HEK293 (cell line): ENCODE measurements at regions not wholly inside any gene's neighbourhood (a gene's known extent, or its start where the extent isn't known, plus 50 kb on each side); places are given as distances from the start of the nearest gene placed in this dataset.

ENCODE experiments used
- CTCF ChIA-PET: fragments of 350-600 bp; formaldehyde crosslinking; extraction: SDS; loops from one replicate; lab custom pipeline; 2021; ENCODE audit warnings: antibody characterized with exemption; lab: Yijun Ruan, JAX
- POLR2A ChIA-PET: fragments of 300-600 bp; formaldehyde crosslinking; extraction: SDS; loops from one replicate; lab custom pipeline; 2020; ENCODE audit warnings: antibody characterized with exemption, inconsistent platforms; lab: Yijun Ruan, JAX
- H3K27ac ChIP-seq: fragments of 200-500 bp; sonication (Bioruptor generic); 2 replicates; pipeline ENCODE4 v1.5.1; 2014; ENCODE audit warnings: low read depth, low read length, control low read depth, inconsistent platforms; ENCODE audit errors: extremely low read depth
- H3K36me3 ChIP-seq, 2 experiments: fragments of 200-500 bp in 1 of 2; sonication (Bioruptor generic) in 1 of 2; 1 replicate in 1 of 2; 2 replicates in 1 of 2; pipeline ENCODE4 v1.5.1; 2014 to 2017; ENCODE audit warnings: inconsistent platforms in 2 of 2, low read length in 2 of 2; ENCODE audit not compliant: control insufficient read depth in 2 of 2, insufficient read depth in 1 of 2
- H3K4me1 ChIP-seq: fragments of 200-500 bp; sonication (Bioruptor generic); 2 replicates; pipeline ENCODE4 v1.5.1; 2014; ENCODE audit warnings: mild to moderate bottlenecking, low read length, inconsistent platforms; ENCODE audit not compliant: control insufficient read depth, insufficient read depth
- H3K4me3 ChIP-seq: 2 replicates; pipeline ENCODE4 v1.5.1; 2011; ENCODE audit warnings: low read depth, mild to moderate bottlenecking, control low read depth, low read length, moderate library complexity
- H3K9me3 ChIP-seq: fragments of 200-500 bp; sonication (Bioruptor generic); 2 replicates; pipeline ENCODE4 v1.5.1; 2014; ENCODE audit warnings: low read depth, low read length, inconsistent platforms; ENCODE audit not compliant: control insufficient read depth, insufficient read depth
- KLF10 ChIP-seq: fragments of 450-650 bp; IDR thresholded peaks from 2 replicates; pipeline ENCODE4 v1.5.1; 2018; ENCODE audit warnings: missing biosample characterization, mild to moderate bottlenecking, missing genetic modification characterization
- OSR2 ChIP-seq: fragments of 450-650 bp; formaldehyde crosslinking; IDR thresholded peaks from 2 replicates; pipeline ENCODE4 v1.5.1; 2016; ENCODE audit warnings: missing biosample characterization, missing genetic modification characterization
- SP3 ChIP-seq: fragments of 450-650 bp; formaldehyde crosslinking; IDR thresholded peaks from 2 replicates; pipeline ENCODE4 v1.5.1; 2016; ENCODE audit warnings: missing biosample characterization, missing genetic modification characterization
- YY1 ChIP-seq: fragments of 450-650 bp; formaldehyde crosslinking; IDR thresholded peaks from 2 replicates; pipeline ENCODE4 v1.5.1; 2018; ENCODE audit warnings: missing biosample characterization, missing genetic modification characterization
- YY2 ChIP-seq: fragments of 450-650 bp; formaldehyde crosslinking; IDR thresholded peaks from 2 replicates; pipeline ENCODE4 v1.5.1; 2016; ENCODE audit warnings: missing biosample characterization, missing genetic modification characterization
- ZBTB21 ChIP-seq: fragments of 450-650 bp; formaldehyde crosslinking; IDR thresholded peaks from 2 replicates; pipeline ENCODE4 v1.5.1; 2017; ENCODE audit warnings: missing biosample characterization, missing genetic modification characterization
- ZEB2 ChIP-seq: fragments of 450-650 bp; formaldehyde crosslinking; IDR thresholded peaks from 2 replicates; pipeline ENCODE4 v1.5.1; 2016; ENCODE audit warnings: missing biosample characterization, missing genetic modification characterization
- ZNF175 ChIP-seq: fragments of 450-650 bp; formaldehyde crosslinking; IDR thresholded peaks from 2 replicates; pipeline ENCODE4 v1.5.1; 2016; ENCODE audit warnings: missing biosample characterization, missing genetic modification characterization
- ZNF211 ChIP-seq: fragments of 450-650 bp; formaldehyde crosslinking; IDR thresholded peaks from 2 replicates; pipeline ENCODE4 v1.5.1; 2016; ENCODE audit warnings: low read depth, missing biosample characterization, missing genetic modification characterization
- ZNF223 ChIP-seq: fragments of 450-650 bp; formaldehyde crosslinking; IDR thresholded peaks from 2 replicates; pipeline ENCODE4 v1.5.1; 2016; ENCODE audit warnings: missing biosample characterization, missing genetic modification characterization
- ZNF302 ChIP-seq: fragments of 450-650 bp; formaldehyde crosslinking; IDR thresholded peaks from 2 replicates; pipeline ENCODE4 v1.5.1; 2016; ENCODE audit warnings: missing biosample characterization, missing genetic modification characterization, low read depth
- ZNF311 ChIP-seq: fragments of 450-650 bp; formaldehyde crosslinking; IDR thresholded peaks from 2 replicates; pipeline ENCODE4 v1.5.1; 2017; ENCODE audit warnings: missing biosample characterization, missing genetic modification characterization, borderline replicate concordance
- ZNF473 ChIP-seq: fragments of 450-650 bp; formaldehyde crosslinking; IDR thresholded peaks from 2 replicates; pipeline ENCODE4 v1.5.1; 2017; ENCODE audit warnings: missing biosample characterization, missing genetic modification characterization
- ZNF707 ChIP-seq: fragments of 450-650 bp; formaldehyde crosslinking; IDR thresholded peaks from 2 replicates; pipeline ENCODE4 v1.5.1; 2016; ENCODE audit warnings: missing biosample characterization, missing genetic modification characterization
- ZNF768 ChIP-seq: fragments of 450-650 bp; formaldehyde crosslinking; IDR thresholded peaks from 2 replicates; pipeline ENCODE4 v1.5.1; 2018; ENCODE audit warnings: missing biosample characterization, mild to moderate bottlenecking, missing genetic modification characterization
- TF ChIP-seq, protein P1 (sequence below): fragments of 450-650 bp; formaldehyde crosslinking; IDR thresholded peaks from 2 replicates; pipeline ENCODE4 v1.5.1; 2016; ENCODE audit warnings: missing biosample characterization, missing genetic modification characterization
- TF ChIP-seq, protein P2 (sequence below): sonication (generic); formaldehyde crosslinking; IDR thresholded peaks from 2 replicates; pipeline ENCODE4 v1.8.1; 2022; ENCODE audit warnings: mild to moderate bottlenecking, moderate library complexity, missing genetic modification reagents
- TF ChIP-seq, protein P3 (sequence below): fragments of 450-650 bp; formaldehyde crosslinking; IDR thresholded peaks from 2 replicates; pipeline ENCODE4 v1.5.1; 2016; ENCODE audit warnings: missing biosample characterization, missing genetic modification characterization
- TF ChIP-seq, protein P4 (sequence below): fragments of 450-650 bp; formaldehyde crosslinking; IDR thresholded peaks from 2 replicates; pipeline ENCODE4 v1.5.1; 2016; ENCODE audit warnings: missing biosample characterization, missing genetic modification characterization, borderline replicate concordance

DNA sequence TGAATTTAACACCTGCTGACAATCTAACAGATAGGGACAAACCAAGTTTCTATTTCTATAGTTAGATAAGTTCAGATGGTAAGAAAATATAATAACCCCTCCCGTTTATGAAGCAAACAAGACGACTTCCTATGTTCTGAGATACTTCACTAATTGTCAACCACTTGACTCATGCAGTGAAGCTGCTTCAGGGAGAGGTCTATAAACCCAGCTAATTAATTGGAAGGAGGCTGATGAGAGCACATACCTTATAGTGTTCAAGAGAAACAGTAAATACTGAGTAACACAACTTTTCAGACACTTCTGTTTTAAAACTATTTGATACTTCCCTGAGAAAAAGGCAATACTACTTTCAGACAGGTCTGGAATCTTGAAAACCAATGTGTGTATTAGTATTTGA is 229.4 kb upstream of the UBASH3B start:
- H3K27ac ChIP-seq: no peak overlapping the region
- TF ChIP-seq ZNF175 (no peak), KLF10 (tag by site-specific recombination) (no peak), OSR2 (tag by site-specific recombination) (no peak), ZNF302 (tag by site-specific recombination) (no peak), ZNF211 (tag by site-specific recombination) (no peak), YY2 (no peak), ZEB2 (tag by site-specific recombination) (no peak), ZNF223 (tag by site-specific recombination) (no peak)
- TF ChIP-seq, protein P1, sequence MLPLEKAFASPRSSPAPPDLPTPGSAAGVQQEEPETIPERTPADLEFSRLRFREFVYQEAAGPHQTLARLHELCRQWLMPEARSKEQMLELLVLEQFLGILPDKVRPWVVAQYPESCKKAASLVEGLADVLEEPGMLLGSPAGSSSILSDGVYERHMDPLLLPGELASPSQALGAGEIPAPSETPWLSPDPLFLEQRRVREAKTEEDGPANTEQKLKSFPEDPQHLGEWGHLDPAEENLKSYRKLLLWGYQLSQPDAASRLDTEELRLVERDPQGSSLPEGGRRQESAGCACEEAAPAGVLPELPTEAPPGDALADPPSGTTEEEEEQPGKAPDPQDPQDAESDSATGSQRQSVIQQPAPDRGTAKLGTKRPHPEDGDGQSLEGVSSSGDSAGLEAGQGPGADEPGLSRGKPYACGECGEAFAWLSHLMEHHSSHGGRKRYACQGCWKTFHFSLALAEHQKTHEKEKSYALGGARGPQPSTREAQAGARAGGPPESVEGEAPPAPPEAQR (tag by site-specific recombination): no peak
- TF ChIP-seq, all 188 proteins: peak for 0
- POLR2A ChIA-PET: no interaction called here
- no peak overlapping the region for H3K4me3 ChIP-seq
- H3K4me1 ChIP-seq: no peaks in the 10 kb centered on the region; the same call in 1 of the 2 replicates
- H3K36me3 ChIP-seq: no peaks in the 10 kb centered on the region
- H3K9me3 ChIP-seq: no peaks in the 10 kb centered on the region
- CTCF ChIA-PET: interaction anchor here (0.7 kb wide), 1 partner anchor 738 kb away, joined by 3 read pairs; no protein-coding TSS in a partner anchor

DNA sequence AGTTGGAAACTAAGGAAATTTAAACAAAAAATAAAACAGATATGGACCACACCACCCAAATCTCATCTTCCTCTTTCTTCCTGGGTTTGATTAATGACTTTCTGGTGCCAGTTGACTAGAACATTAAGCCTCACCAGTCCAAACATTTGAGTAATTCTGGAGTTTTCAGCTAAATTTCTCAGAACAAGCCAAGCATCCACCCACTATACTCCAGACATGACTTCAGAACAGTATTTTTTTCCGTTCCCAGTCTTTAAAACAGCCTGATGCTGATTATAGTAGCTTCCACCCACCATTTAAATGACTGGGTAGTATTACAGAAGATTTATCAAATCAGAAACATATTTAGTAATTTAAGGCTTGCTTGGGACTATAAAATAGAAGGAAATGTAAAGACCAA is 230.9 kb upstream of the UBASH3B start:
- H3K4me3 ChIP-seq: no peak overlapping the region
- POLR2A ChIA-PET: no interaction called here
- no peaks in the 10 kb centered on the region for H3K9me3 ChIP-seq
- H3K4me1 ChIP-seq: no peaks in the 10 kb centered on the region; the same call in 1 of the 2 replicates
- TF ChIP-seq ZNF707 (tag by site-specific recombination): no peak
- TF ChIP-seq, protein P2, sequence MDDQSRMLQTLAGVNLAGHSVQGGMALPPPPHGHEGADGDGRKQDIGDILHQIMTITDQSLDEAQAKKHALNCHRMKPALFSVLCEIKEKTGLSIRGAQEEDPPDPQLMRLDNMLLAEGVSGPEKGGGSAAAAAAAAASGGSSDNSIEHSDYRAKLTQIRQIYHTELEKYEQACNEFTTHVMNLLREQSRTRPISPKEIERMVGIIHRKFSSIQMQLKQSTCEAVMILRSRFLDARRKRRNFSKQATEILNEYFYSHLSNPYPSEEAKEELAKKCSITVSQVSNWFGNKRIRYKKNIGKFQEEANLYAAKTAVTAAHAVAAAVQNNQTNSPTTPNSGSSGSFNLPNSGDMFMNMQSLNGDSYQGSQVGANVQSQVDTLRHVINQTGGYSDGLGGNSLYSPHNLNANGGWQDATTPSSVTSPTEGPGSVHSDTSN: no peak
- no peak for TF ChIP-seq ZNF223 (tag by site-specific recombination)
- TF ChIP-seq ZNF311 (tag by site-specific recombination): no peak
- TF ChIP-seq ZNF768 (tag by site-specific recombination): no peak
- TF ChIP-seq YY1 (tag by site-specific recombination): no peak
- no peak for TF ChIP-seq SP3 (tag by site-specific recombination)
- TF ChIP-seq ZNF473 (tag by site-specific recombination): no peak
- no peak for TF ChIP-seq ZBTB21 (tag by site-specific recombination)
- TF ChIP-seq, protein P3, sequence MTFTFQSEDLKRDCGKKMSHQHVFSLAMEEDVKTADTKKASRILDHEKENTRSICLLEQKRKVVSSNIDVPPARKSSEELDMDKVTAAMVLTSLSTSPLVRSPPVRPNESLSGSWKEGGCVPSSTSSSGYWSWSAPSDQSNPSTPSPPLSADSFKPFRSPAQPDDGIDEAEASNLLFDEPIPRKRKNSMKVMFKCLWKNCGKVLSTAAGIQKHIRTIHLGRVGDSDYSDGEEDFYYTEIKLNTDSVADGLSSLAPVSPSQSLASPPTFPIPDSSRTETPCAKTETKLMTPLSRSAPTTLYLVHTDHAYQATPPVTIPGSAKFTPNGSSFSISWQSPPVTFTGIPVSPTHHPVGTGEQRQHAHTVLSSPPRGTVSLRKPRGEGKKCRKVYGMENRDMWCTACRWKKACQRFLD (tag by site-specific recombination): no peak
- TF ChIP-seq, protein P4, sequence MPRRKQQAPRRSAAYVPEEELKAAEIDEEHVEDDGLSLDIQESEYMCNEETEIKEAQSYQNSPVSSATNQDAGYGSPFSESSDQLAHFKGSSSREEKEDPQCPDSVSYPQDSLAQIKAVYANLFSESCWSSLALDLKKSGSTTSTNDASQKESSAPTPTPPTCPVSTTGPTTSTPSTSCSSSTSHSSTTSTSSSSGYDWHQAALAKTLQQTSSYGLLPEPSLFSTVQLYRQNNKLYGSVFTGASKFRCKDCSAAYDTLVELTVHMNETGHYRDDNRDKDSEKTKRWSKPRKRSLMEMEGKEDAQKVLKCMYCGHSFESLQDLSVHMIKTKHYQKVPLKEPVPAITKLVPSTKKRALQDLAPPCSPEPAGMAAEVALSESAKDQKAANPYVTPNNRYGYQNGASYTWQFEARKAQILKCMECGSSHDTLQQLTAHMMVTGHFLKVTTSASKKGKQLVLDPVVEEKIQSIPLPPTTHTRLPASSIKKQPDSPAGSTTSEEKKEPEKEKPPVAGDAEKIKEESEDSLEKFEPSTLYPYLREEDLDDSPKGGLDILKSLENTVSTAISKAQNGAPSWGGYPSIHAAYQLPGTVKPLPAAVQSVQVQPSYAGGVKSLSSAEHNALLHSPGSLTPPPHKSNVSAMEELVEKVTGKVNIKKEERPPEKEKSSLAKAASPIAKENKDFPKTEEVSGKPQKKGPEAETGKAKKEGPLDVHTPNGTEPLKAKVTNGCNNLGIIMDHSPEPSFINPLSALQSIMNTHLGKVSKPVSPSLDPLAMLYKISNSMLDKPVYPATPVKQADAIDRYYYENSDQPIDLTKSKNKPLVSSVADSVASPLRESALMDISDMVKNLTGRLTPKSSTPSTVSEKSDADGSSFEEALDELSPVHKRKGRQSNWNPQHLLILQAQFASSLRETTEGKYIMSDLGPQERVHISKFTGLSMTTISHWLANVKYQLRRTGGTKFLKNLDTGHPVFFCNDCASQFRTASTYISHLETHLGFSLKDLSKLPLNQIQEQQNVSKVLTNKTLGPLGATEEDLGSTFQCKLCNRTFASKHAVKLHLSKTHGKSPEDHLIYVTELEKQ (tag by site-specific recombination): no peak
- CTCF ChIA-PET: interaction anchor here (0.7 kb wide), 1 partner anchor 440 kb away, joined by 3 read pairs; no protein-coding TSS in a partner anchor
- H3K36me3 ChIP-seq: no peaks in the 10 kb centered on the region
- H3K27ac ChIP-seq: no peak overlapping the region
